Fibroblast of skin of left quadriceps (primary cell): ENCODE measurements at regions not wholly inside any gene's neighbourhood (a gene's known extent, or its start where the extent isn't known, plus 50 kb on each side); places are given as distances from the start of the nearest gene placed in this dataset.
"Not testable (repeated sequence)": the region's sequence is repeated elsewhere in the genome, so short reads cannot be mapped to it uniquely, and the experiment has no call there.

Experiments used
- DNase-seq, 2 experiments: peaks; one replicate each; pipeline ENCODE4 v3.0.0-alpha.2; 2013; ENCODE audit warnings: low read depth in 2 of 2

DNA sequence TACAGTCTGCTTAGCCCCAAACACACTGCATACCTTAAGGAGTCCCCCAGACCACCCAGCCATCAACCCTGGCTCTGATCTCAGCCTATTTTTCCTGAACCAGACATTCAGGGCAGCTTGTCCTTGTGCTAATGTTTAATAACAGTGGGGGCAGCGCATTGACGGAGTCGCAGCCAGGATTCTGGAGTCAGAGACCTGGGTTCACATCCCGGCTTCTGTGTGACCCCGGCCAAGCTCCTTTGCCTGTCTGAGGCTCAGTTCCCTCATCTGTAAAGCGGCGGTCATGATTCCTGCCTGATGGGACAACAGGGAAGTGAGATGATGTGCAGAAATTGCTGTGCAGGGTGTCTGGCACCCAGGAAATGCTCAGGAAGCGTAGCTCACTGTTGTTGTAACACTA lies 63.1 kb downstream of the MATN1 start:
- no peak for DNase-seq

DNA sequence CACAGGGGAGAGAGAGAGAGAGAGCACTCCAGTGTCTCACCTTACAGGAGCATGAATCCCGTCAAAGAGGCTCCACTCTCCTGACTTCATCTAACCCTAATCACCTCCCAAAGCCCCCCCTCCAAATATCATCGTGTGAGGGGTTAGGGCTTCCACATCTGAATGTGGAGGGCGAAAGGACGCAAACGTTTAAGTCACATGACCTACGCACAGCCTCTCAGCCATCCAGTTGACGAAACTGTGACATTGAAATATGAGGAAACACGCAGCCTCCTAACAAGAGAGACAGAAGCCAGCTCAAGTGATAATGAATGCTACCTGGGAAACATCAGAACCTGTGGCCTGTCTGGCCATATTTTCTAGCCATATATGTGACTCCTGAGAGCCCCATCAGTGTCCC lies 63.7 kb downstream of the MATN1 start:
- DNase-seq: no peak

DNA sequence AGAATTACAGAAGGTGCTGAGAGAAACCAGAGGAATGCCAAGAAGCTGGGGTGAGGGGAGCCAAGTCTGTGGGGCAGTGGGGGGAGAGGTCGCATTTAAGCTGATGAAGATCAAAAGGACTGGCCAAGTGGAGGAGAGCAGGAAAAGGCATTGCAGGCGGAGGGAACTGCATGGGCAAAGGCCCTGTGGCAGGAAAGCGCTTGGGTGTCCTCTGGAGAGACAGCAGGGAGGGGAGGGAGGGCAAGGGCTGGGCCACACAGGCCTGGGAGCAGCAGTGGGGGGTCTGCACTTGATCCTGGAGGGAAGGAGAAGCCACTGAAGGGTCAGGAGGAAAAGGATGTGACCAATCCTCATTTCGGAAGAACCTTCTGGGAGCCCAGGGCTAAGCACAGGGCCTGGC lies 65.0 kb downstream of the MATN1 start:
- DNase-seq: not testable (repeated sequence)

DNA sequence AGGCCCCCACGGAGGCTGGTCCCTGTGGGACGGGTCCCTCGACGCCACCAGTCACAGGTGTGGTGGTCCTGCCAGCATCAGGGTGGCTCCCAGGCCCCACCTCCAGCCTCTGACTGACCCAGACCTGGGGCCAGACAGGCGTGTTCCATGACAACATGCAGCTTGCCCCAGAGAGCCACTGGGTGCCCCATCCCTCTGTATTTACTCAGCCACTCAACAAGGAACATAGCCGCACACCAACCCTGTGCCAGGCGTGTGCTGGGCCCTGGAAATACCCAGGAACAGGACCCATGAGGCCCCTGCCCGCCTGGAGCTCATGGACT lies 65.4 kb downstream of the MATN1 start:
- no peak for DNase-seq

DNA sequence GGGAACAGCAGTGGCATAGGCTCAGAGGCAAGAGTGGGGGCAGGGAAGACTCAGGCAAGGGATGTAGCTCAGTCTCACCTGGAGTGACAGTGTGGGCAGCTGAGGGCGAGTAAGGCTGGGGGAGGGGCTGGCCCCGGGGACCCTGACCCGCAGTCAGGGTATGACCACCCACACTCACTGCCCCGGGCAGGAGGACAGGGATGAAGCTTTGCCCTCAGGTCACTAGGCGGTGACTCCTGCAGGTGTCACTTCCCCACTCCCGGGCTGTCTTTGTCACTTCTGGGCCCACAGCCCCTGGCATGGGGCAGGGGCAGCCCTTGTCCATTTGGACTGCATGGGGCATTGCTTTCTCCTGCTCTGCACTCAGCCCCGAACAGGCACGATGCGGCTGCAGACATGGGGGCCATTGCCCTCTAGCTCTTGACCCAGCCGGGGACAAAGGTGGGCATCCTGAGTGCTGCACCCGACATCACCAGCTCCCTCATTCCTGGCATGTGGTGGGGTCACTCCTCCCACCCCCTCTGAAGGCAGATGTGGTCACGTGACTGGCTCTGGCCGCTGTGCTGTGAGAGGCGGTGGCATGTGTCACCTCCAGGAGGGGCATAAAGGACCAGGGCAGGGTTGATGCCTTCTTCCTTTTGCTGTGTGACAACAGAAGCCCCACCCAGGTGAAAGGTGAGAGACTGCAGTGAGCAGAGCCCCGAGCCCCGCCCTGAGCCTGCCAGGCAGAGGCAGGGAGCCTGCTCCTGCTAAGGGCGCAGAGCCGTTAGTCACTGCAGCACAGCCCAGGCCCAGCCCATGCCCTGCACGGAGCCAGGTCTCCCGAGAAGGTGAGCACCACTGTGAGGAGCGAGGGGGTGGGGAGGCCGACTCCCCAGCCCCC lies 66.0 kb downstream of the MATN1 start:
- no peak for DNase-seq

DNA sequence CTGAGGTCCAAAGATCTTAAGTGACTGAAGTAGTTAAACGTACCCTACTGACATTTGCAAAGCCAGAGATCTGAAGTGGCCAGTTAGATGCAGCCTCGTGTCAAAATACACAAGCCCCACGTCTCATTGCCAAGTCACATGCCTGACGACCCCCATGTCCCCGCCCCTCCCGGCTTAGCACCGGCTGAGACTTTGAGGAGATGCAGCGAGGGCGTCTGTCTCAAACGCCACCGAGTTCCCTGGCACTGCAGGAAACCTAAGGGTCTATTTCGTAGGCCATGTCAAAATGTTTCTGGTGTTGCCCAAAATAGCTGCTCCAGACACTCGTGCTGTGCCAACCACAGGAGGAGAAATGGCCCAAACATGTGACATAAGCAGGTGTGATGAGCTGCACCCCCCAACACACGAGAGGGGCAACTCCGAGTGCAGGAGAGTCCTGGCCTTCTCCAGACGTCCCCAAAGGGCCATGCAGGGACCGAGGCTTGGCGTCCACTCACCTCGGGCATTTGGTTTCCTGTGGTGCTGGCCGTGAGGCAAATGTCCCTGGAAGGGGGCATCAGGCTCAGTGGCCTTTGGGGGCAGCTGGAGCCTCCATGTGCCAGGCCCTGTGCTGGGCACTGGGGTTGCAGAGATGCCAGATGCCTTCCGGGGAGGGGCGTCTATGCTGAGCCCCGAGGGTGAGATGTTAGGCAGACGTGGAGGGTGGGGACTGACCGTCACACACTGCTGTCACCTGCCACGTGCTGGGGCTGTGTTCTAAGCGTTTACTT lies 67.0 kb downstream of the MATN1 start:
- DNase-seq: no peak

DNA sequence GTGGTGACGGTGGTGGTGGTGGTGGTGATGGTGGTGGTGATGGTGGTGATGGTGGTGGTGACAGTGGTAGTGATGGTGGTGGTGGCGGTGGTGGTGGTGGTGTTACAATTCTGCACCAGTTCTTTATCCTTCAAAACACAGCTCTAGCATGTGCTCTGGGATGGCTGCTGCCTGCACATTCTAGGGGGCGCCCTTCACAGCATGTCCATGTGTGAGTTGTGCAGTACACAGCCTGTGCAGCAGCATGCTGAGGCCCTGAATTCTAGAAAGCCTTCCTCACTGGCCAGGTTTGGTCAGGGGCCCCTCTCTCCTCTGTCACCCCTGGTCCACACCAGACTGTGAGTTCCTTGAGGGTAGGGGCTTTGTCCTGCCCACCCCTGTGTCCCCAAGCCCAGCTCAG lies 67.7 kb downstream of the MATN1 start:
- DNase-seq: no peak

DNA sequence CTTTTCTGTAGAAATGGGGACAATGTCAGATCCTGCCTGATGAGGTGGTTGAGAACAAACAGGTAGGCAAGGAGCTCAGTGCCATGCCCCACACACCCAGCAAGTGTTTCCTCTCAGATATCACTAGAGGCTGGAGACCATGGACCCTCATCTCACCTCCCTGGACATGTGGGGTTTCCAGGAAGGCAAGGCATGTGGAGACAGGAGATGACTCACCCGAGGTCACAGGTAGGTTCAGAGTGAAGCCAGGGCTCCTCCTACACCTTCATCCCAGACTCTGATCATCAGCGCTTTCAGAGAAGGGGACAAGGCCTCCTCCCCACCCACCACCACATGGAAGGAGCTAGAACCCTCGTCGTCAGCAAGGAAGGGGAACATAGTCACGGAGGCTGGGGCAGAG lies 69.2 kb downstream of the MATN1 start:
- DNase-seq: no peak

DNA sequence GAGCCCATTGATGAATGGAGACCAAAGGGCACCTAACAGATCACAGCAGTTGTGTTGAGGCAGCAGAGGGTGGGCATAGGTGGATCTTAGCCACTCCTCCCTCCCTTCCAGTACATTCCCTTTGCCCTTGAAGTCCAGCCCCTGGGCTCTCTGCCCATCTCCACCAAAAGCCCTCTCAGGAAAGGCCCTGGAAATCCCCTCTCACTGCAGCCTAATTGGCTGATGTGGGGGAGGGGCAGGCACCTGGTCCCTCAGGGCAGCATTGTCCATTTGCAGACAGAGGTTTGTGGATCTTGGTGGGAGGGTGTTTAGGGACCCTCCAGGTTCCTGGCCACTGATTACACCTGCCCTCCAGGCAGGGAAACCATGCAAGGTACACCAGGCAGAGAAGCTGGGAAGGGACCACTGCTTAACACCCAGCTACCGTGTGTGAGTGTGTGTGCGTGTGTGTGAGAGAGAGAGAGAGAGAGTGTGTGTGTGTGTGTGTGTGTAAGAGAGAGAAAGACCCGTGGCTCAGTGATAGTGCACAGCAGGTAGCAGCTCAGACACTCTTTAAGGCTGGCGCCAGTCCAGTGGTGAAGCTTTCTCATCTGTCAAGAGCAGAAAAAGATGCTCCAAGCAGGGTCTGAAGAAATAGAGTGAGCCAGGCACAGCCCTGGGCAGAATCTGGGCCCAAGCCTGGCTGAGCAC lies 71.1 kb downstream of the MATN1 start:
- no peak for DNase-seq

DNA sequence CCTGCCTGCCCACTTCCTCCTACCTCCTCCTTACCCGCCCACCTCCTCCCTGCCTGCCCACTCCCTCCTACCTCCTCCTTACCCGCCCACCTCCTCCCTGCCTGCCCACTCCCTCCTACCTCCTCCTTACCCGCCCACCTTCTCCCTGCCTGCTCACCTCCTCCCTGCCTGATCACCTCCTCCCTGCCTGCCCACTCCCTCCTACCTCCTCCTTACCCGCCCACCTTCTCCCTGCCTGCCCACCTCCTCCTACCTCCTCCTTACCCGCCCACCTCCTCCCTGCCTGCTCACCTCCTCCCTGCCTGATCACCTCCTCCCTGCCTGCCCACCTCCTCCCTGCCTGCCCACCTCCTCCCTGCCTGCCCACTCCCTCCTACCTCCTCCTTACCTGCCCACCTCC lies 72.0 kb downstream of the MATN1 start:
- DNase-seq: not testable (repeated sequence)

DNA sequence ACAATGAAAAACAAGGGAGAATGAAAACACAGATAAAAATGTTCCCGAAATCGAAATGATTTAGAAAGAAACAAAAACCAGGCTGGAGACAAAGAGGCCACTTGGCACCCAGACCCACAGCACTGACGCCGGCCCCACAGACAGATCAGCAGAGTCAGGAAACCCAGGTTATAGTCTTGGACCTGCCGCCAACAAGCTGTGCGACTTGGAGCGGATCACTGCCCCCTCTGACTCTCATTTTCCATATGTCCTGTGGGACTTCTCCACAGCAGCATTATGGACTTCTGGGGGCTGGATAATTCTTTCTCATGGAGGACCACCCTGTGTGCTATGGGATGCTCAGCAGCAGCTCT lies 72.4 kb downstream of the MATN1 start:
- no peak for DNase-seq

DNA sequence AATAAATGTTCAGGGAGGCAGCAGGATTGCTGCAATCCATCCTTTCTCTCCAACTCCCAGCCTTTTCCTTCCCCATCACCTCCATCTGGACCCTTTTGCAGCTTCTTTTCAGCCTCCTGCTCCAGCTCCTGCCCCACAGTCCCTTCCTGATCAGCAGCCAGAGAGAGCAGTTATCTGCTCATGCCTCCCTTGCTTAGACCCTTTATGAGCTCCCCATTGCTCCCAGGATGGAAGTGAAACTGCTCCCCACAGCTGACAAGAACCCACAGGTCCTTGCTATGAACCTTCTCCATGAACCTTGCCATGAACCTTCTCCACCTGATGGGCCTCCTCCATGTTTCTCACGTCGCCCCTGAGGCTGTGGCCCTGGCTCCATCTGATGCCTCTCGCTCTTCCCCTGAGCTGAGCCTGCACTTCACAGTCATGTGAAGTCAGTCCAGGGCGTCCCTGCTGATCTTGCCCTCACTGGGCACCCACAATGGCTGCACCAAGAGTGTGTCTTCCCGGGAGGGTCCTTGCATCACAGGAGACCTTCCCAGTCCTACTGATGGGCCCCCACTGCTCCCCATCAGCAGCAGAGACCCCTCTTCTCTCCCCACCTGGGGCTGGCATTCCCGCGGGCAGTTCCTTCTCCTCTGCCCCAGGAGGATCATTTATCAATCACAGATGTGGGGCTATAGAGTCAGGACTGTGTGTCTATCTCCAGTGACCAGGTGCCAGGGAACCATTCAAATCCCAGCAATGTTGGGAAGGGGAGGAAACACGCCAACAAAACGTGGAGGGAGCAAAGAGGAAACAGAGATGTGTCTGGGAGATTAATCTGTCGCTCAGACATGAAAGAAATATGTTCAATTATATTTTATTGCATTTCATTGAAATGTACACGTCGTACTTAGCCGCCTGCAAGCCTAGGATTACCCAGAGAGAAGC lies 73.1 kb downstream of the MATN1 start:
- no peak for DNase-seq

DNA sequence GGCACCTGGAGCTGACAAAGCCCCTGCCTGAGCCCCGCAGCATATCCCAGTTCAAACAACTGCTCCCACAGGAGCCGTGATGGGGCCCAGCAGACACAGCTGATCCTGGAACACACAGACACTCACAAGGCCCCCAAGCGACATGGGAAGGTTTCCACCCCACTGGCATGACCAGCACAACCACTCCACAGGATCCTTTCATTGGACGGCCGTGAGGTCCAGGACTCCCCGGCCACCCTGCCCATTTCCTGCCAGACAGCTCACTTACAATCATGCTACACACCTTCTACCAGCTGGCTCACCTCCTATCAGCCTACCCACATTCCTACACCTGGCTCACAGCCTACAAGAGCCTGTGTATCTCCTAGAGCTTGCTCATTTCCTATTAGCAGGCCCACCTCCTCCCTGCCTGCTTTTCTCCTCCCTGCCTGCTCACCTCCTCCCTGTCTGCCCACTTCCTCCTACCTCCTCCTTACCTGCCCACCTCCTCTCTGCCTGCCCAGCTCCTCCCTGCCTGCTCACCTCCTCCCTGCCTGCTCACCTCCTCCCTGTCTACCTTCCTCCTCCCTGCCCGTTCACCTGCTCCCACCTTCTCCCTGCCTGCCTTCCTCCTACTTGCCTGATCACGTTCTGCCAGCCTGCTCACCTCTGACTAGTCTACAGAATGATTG lies 73.9 kb downstream of the MATN1 start:
- no peak for DNase-seq

DNA sequence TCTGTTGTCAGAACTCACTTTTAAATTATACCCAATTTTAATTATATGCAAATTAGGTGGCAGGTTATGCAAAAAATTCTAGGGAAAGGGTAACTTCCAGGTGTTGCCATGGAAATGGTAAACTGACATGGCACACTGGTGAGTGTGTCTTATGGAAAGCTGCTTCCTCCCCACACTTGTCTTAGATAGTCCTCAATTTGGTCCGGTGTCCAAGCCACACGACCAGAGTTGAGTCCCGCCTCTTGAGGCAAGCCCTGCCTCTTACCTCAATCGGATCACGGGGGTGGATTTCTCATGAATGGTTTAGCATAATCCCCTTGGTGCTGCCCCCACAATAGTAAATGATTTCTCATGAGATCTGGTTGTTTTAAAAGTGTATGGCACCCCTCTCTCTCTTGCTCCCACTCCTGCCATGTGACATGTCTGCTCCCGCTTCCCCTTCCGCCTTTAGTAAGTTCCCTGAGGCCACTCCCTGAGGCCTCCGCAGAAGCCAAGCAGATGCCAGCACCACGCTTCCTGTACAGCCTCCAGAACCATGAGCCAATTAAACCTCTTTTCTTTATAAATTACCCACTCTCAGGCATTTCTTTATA lies 74.9 kb downstream of the MATN1 start:
- DNase-seq: no peak

DNA sequence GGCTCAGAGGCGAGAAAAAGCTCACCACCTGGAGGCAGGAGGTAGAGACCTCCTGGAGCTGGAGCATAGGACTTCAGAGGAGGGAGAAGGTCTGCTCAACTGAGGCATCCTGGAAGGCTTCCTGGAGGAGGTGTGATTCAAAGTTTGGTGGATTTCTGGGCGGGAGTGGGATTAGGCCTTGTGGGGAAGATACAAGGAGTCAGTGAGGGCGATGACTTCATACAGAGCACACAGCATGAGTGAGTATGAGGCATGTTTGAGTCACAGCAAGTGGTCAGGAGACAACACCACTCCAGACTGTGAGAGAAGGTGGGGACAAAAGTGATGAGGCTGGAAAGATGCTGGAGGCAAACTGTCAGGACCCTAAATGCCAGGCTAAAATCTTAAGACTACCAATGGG lies 77.6 kb downstream of the MATN1 start:
- no peak for DNase-seq

DNA sequence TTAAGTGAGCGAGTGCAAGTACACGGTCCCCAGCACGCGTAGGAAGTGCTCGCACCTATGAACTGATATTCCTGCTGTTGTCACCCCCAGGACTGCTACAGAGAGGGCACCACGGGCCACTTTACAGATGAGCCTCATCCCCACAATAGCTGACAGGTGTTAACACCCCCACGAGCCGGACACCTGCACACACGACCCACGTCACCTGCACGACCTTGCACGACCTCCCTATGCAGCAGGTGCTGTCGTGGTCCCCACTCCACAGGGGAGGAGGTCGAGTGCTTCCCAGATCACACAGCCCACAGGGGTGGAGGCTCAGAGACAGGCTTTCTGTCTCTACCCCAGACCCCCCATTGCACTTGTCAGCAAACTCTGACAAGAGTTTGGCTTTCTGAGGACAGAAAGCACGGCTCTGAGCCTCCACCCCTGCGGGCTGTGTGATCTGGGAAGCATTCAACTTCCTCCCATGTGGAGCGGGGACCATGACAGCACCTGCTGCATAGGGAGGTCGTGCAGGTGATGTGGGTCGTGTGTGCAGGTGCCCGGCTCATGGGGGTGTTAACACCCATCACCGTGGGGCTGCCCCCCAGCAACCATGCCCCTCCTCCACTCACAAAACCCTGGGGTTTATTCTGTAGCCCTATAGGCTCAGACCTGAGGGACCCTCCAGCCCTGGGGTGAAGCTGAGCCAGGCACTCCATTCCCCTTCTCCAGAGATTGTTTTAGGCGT lies 80.8 kb downstream of the MATN1 start:
- DNase-seq: no peak

DNA sequence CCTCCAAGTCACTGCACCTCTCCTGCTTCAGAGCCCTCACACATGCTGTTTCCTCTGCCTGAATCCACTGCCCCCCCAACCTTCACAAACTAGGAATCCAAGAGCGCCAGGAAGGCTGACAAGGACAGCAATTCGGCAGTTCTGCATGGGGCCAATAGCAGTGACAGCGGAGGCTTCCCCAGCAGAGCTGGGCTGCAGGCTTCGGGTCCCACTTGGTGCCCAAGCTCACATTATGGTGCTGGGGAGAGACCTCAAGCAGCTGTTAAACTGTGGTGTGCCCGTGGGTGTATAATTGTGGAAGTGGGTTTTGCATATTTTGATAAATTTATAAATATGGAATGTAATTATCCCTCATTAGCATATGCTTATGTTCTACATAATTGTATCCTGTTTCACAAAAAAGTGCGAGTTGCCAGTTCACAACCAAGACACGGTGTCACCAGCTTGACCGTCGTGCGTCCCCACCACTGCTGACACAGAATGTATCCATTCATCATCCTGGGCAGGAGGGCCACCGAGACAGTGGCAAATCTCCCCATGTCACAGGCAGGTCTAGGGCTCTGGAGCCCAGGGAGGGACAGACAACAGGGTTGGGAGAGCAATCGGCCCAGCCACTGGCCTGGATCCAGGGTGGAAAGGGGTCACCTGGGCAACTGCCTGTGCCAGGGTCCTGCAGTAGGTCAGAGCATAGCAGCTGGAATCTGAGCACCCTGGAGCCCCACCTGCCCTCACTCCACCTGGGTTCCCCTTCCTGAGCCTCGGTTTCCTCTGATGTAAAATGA lies 81.6 kb downstream of the MATN1 start:
- DNase-seq: no peak

DNA sequence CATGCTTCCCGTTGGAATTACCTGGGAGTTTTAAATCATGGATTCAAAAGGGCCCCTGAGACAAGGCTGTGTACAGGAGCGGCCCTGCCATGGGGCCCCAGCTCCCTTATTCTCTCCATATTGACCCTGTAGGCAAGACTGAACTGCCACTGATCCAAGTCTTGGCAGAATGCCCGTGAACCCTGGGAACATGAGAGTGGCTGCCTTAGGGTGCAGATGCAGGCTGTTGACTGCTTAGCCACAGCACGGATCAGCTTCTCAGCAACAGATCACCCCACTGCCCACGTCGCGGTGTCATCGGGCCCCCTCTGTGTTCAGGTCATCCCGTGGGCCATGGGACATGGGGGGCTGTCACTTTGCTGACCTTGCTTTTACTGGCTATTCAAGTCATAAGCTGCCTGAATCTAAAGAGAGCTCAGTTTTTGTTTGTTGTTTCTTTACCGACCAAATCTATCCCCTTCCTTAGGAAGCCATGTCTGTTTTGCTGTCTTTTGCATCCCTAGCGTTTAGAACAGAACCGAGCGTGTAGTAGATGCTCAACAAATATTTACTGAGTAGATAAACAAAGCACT lies 83.4 kb downstream of the MATN1 start:
- DNase-seq: no peak

DNA sequence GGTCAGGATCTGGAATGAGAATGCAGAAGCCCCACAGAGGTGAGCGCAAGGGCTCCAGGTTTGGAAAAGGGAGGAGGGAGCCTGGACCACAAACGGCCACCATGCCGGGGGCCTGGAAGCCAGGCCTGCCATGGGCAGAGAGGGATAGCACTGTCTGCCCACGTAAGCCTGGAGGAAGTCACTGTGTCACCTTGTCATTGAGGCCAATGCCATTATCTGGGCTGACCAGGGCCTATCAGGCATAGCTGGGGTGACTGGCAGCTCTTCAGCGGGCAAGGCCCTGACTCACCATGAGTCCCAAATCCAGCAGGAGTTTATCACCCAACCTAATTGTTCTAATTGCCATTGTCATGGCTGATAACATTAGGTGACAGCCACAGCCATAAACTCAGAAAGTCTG lies 84.6 kb downstream of the MATN1 start:
- DNase-seq: no peak
